Keratinocyte (primary cell): ENCODE measurements at regions not wholly inside any gene's neighbourhood (a gene's known extent, or its start where the extent isn't known, plus 50 kb on each side); places are given as distances from the start of the nearest gene placed in this dataset.

ENCODE experiments used
- DNase-seq: peaks from one replicate; pipeline ENCODE4 v3.0.0-alpha.2; 2011; ENCODE audit warnings: low read depth, missing footprints, low spot score
- FAIRE-seq: peaks from 2 replicates; lab custom pipeline; 2011; peaks lifted over from hg19 to GRCh38; lab: Jason Lieb, UNC
- H2AFZ ChIP-seq: 2 replicates; pipeline ENCODE4 v1.6.0; 2012; ENCODE audit warnings: low read length, control low read depth, inconsistent platforms; ENCODE audit not compliant: control insufficient read depth
- H3K27ac ChIP-seq: 2 replicates; pipeline ENCODE4 v1.5.1; 2011; ENCODE audit warnings: low read length; ENCODE audit not compliant: control insufficient read depth, insufficient read depth
- H3K27me3 ChIP-seq: 3 replicates; pipeline ENCODE4 v1.6.0; 2011; ENCODE audit warnings: low read length; ENCODE audit not compliant: control insufficient read depth, insufficient read depth; ENCODE audit errors: extremely low read depth
- H3K36me3 ChIP-seq, 2 experiments: 2 replicates in 1 of 2; 3 replicates in 1 of 2; pipeline ENCODE4 v1.5.1; 2011; ENCODE audit warnings: low read length in 2 of 2, mild to moderate bottlenecking in 1 of 2; ENCODE audit not compliant: control insufficient read depth in 2 of 2, insufficient read depth in 2 of 2; ENCODE audit errors: extremely low read depth in 1 of 2
- H3K4me1 ChIP-seq: 3 replicates; pipeline ENCODE4 v1.5.1; 2011; ENCODE audit warnings: low read length; ENCODE audit not compliant: control insufficient read depth, insufficient read depth; ENCODE audit errors: extremely low read depth
- H3K4me2 ChIP-seq: 3 replicates; pipeline ENCODE4 v1.6.0; 2011; ENCODE audit warnings: low read depth, low read length; ENCODE audit not compliant: control insufficient read depth, insufficient read depth; ENCODE audit errors: extremely low read depth
- H3K4me3 ChIP-seq, 3 experiments: fragments of 200-600 bp in 1 of 3; sonication (generic) in 1 of 3; 2 replicates in 2 of 3; 3 replicates in 1 of 3; pipeline ENCODE4 v1.5.1; 2011 to 2016; ENCODE audit warnings: low read length in 3 of 3, mild to moderate bottlenecking in 3 of 3, control low read depth in 2 of 3, inconsistent platforms in 1 of 3, low read depth in 1 of 3, mixed read lengths in 1 of 3, mixed run types in 1 of 3, moderate library complexity in 1 of 3; ENCODE audit not compliant: control insufficient read depth in 2 of 3, insufficient read depth in 2 of 3; ENCODE audit errors: extremely low read depth in 1 of 3
- H3K79me2 ChIP-seq: 2 replicates; pipeline ENCODE4 v1.6.0; 2012; ENCODE audit warnings: low read length; ENCODE audit not compliant: control insufficient read depth, insufficient read depth
- H3K9ac ChIP-seq: 3 replicates; pipeline ENCODE4 v1.6.0; 2011; ENCODE audit warnings: low read length; ENCODE audit not compliant: control insufficient read depth, insufficient read depth; ENCODE audit errors: extremely low read depth
- H3K9me1 ChIP-seq: 3 replicates; pipeline ENCODE4 v1.6.0; 2011; ENCODE audit warnings: low read length; ENCODE audit not compliant: control insufficient read depth, insufficient read depth; ENCODE audit errors: extremely low read depth
- H3K9me3 ChIP-seq: 2 replicates; pipeline ENCODE4 v1.5.1; 2012; ENCODE audit warnings: low read depth, low read length; ENCODE audit not compliant: control insufficient read depth
- H4K20me1 ChIP-seq: 3 replicates; pipeline ENCODE4 v1.6.0; 2011; ENCODE audit warnings: low read length; ENCODE audit not compliant: control insufficient read depth, insufficient read depth; ENCODE audit errors: extremely low read depth
- EZH2 ChIP-seq: IDR thresholded peaks from one replicate; pipeline ENCODE4 v1.6.1; 2012; ENCODE audit warnings: inconsistent platforms, mild to moderate bottlenecking, low read length, moderate library complexity
- dilution Hi-C: fragments of 300-500 bp; cut with MboI; formaldehyde crosslinking; loops from one replicate; pipeline ENCODE4 v1.7.0; 2020; ENCODE audit warnings: low sequenced_read_pairs; ENCODE audit not compliant: extremely low pct_ligation_motif_present
- TF ChIP-seq, protein P1 (sequence below), 3 experiments: IDR thresholded peaks in 1 of 3; conservative IDR thresholded peaks in 1 of 3; optimal IDR thresholded peaks in 1 of 3; 2 replicates in 2 of 3; 3 replicates in 1 of 3; pipeline versions ENCODE3 to v1.5.1; 2011; ENCODE audit warnings: low read length in 3 of 3, mild to moderate bottlenecking in 3 of 3, moderate library complexity in 2 of 3, control low read depth in 1 of 3, inconsistent platforms in 1 of 3; ENCODE audit not compliant: insufficient read depth in 2 of 3; ENCODE audit errors: extremely low read depth in 1 of 3

- H3K4me2 ChIP-seq: no peak overlapping the region
- no peaks in the 10 kb centered on the region for H3K36me3 ChIP-seq
- no peaks in the 10 kb centered on the region for H3K79me2 ChIP-seq
- H3K27ac ChIP-seq: no peak overlapping the region
- no peaks in the 10 kb centered on the region for H3K9me1 ChIP-seq
- no peak for DNase-seq
- TF ChIP-seq, protein P1, sequence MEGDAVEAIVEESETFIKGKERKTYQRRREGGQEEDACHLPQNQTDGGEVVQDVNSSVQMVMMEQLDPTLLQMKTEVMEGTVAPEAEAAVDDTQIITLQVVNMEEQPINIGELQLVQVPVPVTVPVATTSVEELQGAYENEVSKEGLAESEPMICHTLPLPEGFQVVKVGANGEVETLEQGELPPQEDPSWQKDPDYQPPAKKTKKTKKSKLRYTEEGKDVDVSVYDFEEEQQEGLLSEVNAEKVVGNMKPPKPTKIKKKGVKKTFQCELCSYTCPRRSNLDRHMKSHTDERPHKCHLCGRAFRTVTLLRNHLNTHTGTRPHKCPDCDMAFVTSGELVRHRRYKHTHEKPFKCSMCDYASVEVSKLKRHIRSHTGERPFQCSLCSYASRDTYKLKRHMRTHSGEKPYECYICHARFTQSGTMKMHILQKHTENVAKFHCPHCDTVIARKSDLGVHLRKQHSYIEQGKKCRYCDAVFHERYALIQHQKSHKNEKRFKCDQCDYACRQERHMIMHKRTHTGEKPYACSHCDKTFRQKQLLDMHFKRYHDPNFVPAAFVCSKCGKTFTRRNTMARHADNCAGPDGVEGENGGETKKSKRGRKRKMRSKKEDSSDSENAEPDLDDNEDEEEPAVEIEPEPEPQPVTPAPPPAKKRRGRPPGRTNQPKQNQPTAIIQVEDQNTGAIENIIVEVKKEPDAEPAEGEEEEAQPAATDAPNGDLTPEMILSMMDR (optimal IDR thresholded peaks at IDR 0.05 in 1 of 3, IDR thresholded peaks at IDR 0.05 in 1 of 3, conservative IDR thresholded peaks at IDR 0.05 in 1 of 3; ENCODE audit: extremely low read depth in 1 of 3, insufficient read depth in 2 of 3, low read length in 3 of 3): no peak
- no peak for TF ChIP-seq EZH2
- H2AFZ ChIP-seq: no peak overlapping the region
- H3K9ac ChIP-seq: no peak overlapping the region
- dilution Hi-C loops: no loop called here
- H3K9me3 ChIP-seq: no peaks in the 10 kb centered on the region
- peaks cover 9% of the 10 kb centered on the region for H3K4me1 ChIP-seq
- FAIRE-seq: no peak
- no peaks in the 10 kb centered on the region for H3K27me3 ChIP-seq
- H3K4me3 ChIP-seq: no peak overlapping the region
- H4K20me1 ChIP-seq: no peaks in the 10 kb centered on the region
Measured at GRCh38 chr16:80296034-80296433, 244.8 kb upstream of the DYNLRB2 start.

DNA sequence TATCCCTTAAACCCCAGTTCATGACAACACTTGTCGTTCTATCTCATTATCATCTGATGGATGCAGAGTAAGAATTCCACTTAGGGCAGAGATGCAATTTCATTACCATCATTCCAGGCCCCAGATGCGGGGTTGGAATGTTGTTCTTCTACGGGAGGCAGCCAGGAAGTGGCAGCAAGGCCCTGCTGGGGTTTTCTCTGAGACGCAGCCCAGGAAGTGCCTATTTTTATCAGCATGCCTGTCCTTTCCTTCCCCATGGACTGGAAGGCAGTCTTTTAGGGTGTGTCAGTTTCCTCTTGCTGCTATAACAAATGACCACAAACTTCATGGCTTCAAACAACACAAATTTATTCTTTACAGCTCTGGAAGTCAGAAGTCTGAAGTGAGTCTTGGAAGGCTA lies 246.6 kb upstream of the DYNLRB2 start:
- Histone ChIP-seq H3K9ac (no peak overlapping the region), H3K27ac (no peak overlapping the region), H3K4me3 (no peak overlapping the region), H3K4me1 (no peaks in the 10 kb centered on the region), H2AFZ (no peak overlapping the region), H3K9me3 (no peaks in the 10 kb centered on the region), H3K36me3 (no peaks in the 10 kb centered on the region), H3K4me2 (no peak overlapping the region), H3K9me1 (no peaks in the 10 kb centered on the region), H3K27me3 (no peaks in the 10 kb centered on the region), H4K20me1 (no peaks in the 10 kb centered on the region), H3K79me2 (no peaks in the 10 kb centered on the region)
- no peak for TF ChIP-seq EZH2
- TF ChIP-seq, protein P1 (optimal IDR thresholded peaks at IDR 0.05 in 1 of 3, IDR thresholded peaks at IDR 0.05 in 1 of 3, conservative IDR thresholded peaks at IDR 0.05 in 1 of 3; ENCODE audit: extremely low read depth in 1 of 3, insufficient read depth in 2 of 3, low read length in 3 of 3): no peak
- dilution Hi-C loops: no loop called here
- FAIRE-seq: no peak
- no peak for DNase-seq
